D721Med (cell line): ENCODE measurements at regions not wholly inside any gene's neighbourhood (a gene's known extent, or its start where the extent isn't known, plus 50 kb on each side); places are given as distances from the start of the nearest gene placed in this dataset.

Experiments
- DNase-seq: peaks from one replicate; pipeline ENCODE4 v3.0.0; 2011; ENCODE audit warnings: low spot score; ENCODE audit not compliant: insufficient read length
- FAIRE-seq: peaks from 2 replicates; lab custom pipeline; 2011; peaks lifted over from hg19 to GRCh38; lab: Jason Lieb, UNC
- TF ChIP-seq, protein P1 (sequence below): IDR thresholded peaks from 2 replicates; pipeline ENCODE4 v1.5.1; 2012; ENCODE audit warnings: mild to moderate bottlenecking, control low read depth; ENCODE audit not compliant: insufficient read depth; ENCODE audit errors: missing control alignments

DNA sequence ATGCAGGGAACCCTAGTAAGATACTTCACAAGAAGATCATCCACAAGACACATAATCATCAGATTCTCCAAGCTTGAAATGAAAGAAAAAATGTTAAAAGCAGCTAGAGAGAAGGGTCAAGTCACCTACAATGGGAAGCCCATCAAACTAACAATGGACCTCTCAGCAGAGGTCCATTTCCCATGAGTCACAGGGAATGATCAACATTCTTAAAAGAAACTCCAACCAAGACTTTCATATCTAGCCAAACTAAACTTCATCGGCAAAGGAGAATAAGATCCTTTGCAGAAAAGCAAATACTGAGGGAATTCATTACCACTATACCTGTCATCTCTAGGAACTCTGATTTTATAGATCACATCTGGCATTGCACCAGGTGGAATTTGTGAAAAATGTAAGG lies 52.9 kb upstream of the SPATA31E1 start:
- DNase-seq (no peak), FAIRE-seq (no peak)
- TF ChIP-seq, protein P1, sequence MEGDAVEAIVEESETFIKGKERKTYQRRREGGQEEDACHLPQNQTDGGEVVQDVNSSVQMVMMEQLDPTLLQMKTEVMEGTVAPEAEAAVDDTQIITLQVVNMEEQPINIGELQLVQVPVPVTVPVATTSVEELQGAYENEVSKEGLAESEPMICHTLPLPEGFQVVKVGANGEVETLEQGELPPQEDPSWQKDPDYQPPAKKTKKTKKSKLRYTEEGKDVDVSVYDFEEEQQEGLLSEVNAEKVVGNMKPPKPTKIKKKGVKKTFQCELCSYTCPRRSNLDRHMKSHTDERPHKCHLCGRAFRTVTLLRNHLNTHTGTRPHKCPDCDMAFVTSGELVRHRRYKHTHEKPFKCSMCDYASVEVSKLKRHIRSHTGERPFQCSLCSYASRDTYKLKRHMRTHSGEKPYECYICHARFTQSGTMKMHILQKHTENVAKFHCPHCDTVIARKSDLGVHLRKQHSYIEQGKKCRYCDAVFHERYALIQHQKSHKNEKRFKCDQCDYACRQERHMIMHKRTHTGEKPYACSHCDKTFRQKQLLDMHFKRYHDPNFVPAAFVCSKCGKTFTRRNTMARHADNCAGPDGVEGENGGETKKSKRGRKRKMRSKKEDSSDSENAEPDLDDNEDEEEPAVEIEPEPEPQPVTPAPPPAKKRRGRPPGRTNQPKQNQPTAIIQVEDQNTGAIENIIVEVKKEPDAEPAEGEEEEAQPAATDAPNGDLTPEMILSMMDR, result no peak

DNA sequence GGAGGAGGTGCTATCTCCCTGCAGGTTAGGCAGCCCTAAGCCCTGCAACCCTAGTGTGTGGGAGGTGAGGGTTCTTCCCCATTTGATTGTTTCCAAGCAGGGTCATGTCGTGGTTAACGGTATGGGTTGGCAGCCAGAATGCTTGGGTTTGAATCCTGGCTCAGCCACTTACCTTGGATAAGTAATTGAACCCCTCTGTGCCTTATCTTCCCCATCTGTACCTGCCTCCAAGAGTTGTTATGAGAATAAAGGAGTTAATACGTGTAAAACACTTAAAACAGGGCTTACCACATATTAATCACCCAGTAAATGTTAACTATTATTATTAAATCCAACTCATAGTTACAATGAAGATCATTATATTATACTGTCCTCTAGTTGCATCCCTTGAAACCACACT lies 52.2 kb upstream of the SPATA31E1 start:
- FAIRE-seq, result no peak
- TF ChIP-seq, protein P1, result no peak
- DNase-seq, result no peak

DNA sequence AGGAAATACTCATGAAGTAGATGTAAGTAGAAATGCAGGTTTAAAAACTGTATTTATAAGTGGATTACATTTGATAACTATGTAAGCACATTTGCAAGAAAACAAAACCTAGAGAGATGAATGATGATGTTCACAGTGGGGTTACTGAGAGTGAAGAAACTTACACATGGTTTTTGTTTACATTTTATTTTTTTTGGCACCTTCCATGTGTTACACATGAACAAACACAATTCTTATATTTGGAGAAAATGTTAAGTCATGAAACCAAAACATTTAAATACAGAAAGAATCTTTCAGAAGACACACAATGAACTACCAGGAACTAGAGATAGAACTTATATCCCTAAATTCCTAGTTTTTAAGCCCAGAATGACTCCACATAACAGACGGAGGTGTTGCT lies 51.5 kb upstream of the SPATA31E1 start:
- TF ChIP-seq, protein P1, result no peak
- DNase-seq (no peak), FAIRE-seq (no peak)
